ENCODE measurements at regions not wholly inside any gene's neighbourhood (a gene's known extent, or its start where the extent isn't known, plus 50 kb on each side); places are given as distances from the start of the nearest gene placed in this dataset.

- TF ChIP-seq CTCF (IDR thresholded peaks at IDR 0.05) = no peak
- no peak for TF ChIP-seq EZH2 (IDR thresholded peaks at IDR 0.05; ENCODE audit: borderline replicate concordance, insufficient read depth, low read depth, low read length, poor library complexity, severe bottlenecking)
- H3K9me3 ChIP-seq (ENCODE audit: control extremely low read depth in 1 of 3, control insufficient read depth in 2 of 3, insufficient read depth in 1 of 3, low read length in 2 of 3) = no peaks in the 10 kb centered on the region
- H3K4me3 ChIP-seq (ENCODE audit: control extremely low read depth in 1 of 5, extremely low read depth in 1 of 5, insufficient read depth in 1 of 5, low read depth in 2 of 5, low read length in 4 of 5) = no peak overlapping the region
- WGBS (ENCODE audit: insufficient coverage) = 70% methylated on average over 1 of the region's 1 CpG
- ATAC-seq (ENCODE audit: low read depth) = no peak
- H3K79me2 ChIP-seq (ENCODE audit: control insufficient read depth, insufficient read depth, low read length) = no peaks in the 10 kb centered on the region
- Mint-ChIP-seq H3K4me3 (no peak overlapping the region), H3K9me3 (ENCODE audit: insufficient read depth) (no peaks in the 10 kb centered on the region), H3K4me1 (no peaks in the 10 kb centered on the region), H3K27ac (no peak overlapping the region), H3K27me3 (peaks cover 4% of the 10 kb centered on the region)
- intact Hi-C loops (cut with micrococcal nuclease) = no loop called here
- ChIA-PET CTCF (no interaction called here), POLR2A (no interaction called here)
- no peaks in the 10 kb centered on the region for H4K20me1 ChIP-seq (ENCODE audit: control insufficient read depth, insufficient read depth, low read length, poor library complexity, severe bottlenecking)
- no peak overlapping the region for H3K4me2 ChIP-seq (replicated peaks; ENCODE audit: low read depth, low read length, poor library complexity, severe bottlenecking)
- DNase-seq = no peak
- peaks cover 0 to 2% (median 0%) of the 10 kb centered on the region in 4 experiments for H3K27me3 ChIP-seq (replicated peaks in 1 of 4; ENCODE audit: control extremely low read depth in 1 of 4, control insufficient read depth in 3 of 4, insufficient read depth in 4 of 4, low read length in 3 of 4)
- no peaks in the 10 kb centered on the region for H3K4me1 ChIP-seq (ENCODE audit: control insufficient read depth in 2 of 2, insufficient read depth in 2 of 2, low read length in 2 of 2)
- no peak overlapping the region for H3K27ac ChIP-seq (ENCODE audit: low read length in 2 of 2)
- H2AFZ ChIP-seq (ENCODE audit: insufficient read depth, low read depth, low read length, poor library complexity, severe bottlenecking) = no peak overlapping the region
- H3K9ac ChIP-seq (ENCODE audit: low read length) = no peak overlapping the region
- H3K36me3 ChIP-seq (replicated peaks in 1 of 2; ENCODE audit: control extremely low read depth in 1 of 2, control insufficient read depth in 1 of 2, extremely low read depth in 1 of 2, insufficient read depth in 2 of 2, low read length in 1 of 2) = no peaks in the 10 kb centered on the region
Measured at GRCh38 chr2:217107480-217107879, 247.6 kb upstream of the TNP1 start.

- Histone ChIP-seq H3K4me3 (ENCODE audit: control extremely low read depth in 1 of 5, extremely low read depth in 1 of 5, insufficient read depth in 1 of 5, low read depth in 2 of 5, low read length in 4 of 5) (no peak overlapping the region), H3K79me2 (ENCODE audit: control insufficient read depth, insufficient read depth, low read length) (no peaks in the 10 kb centered on the region), H3K4me2 (replicated peaks; ENCODE audit: low read depth, low read length, poor library complexity, severe bottlenecking) (no peak overlapping the region), H3K27ac (ENCODE audit: low read length in 2 of 2) (no peak overlapping the region), H3K27me3 (replicated peaks in 1 of 4; ENCODE audit: control extremely low read depth in 1 of 4, control insufficient read depth in 3 of 4, insufficient read depth in 4 of 4, low read length in 3 of 4) (peaks cover 0 to 2% (median 0%) of the 10 kb centered on the region in 4 experiments), H3K4me1 (ENCODE audit: control insufficient read depth in 2 of 2, insufficient read depth in 2 of 2, low read length in 2 of 2) (no peaks in the 10 kb centered on the region), H3K9ac (ENCODE audit: low read length) (no peak overlapping the region), H4K20me1 (ENCODE audit: control insufficient read depth, insufficient read depth, low read length, poor library complexity, severe bottlenecking) (no peaks in the 10 kb centered on the region), H2AFZ (ENCODE audit: insufficient read depth, low read depth, low read length, poor library complexity, severe bottlenecking) (no peak overlapping the region), H3K36me3 (replicated peaks in 1 of 2; ENCODE audit: control extremely low read depth in 1 of 2, control insufficient read depth in 1 of 2, extremely low read depth in 1 of 2, insufficient read depth in 2 of 2, low read length in 1 of 2) (no peaks in the 10 kb centered on the region), H3K9me3 (ENCODE audit: control extremely low read depth in 1 of 3, control insufficient read depth in 2 of 3, insufficient read depth in 1 of 3, low read length in 2 of 3) (no peaks in the 10 kb centered on the region)
- H3K27ac Mint-ChIP-seq = no peak overlapping the region
- DNase-seq = no peak
- 88% methylated on average over 3 of the region's 3 CpGs for WGBS (ENCODE audit: insufficient coverage)
- POLR2A ChIA-PET = no interaction called here
- H3K4me3 Mint-ChIP-seq = no peak overlapping the region
- TF ChIP-seq EZH2 (IDR thresholded peaks at IDR 0.05; ENCODE audit: borderline replicate concordance, insufficient read depth, low read depth, low read length, poor library complexity, severe bottlenecking) (no peak), CTCF (IDR thresholded peaks at IDR 0.05) (no peak)
- no peaks in the 10 kb centered on the region for H3K9me3 Mint-ChIP-seq (ENCODE audit: insufficient read depth)
- CTCF ChIA-PET = no interaction called here
- no peak for ATAC-seq (ENCODE audit: low read depth)
- peaks cover 2% of the 10 kb centered on the region for H3K4me1 Mint-ChIP-seq
- peaks cover 8% of the 10 kb centered on the region for H3K27me3 Mint-ChIP-seq
- intact Hi-C loops (cut with micrococcal nuclease) = no loop called here
Measured at GRCh38 chr2:217106650-217107014, 246.8 kb upstream of the TNP1 start.
